ENCODE measurements at regions not wholly inside any gene's neighbourhood (a gene's known extent, or its start where the extent isn't known, plus 50 kb on each side); places are given as distances from the start of the nearest gene placed in this dataset.

DNA sequence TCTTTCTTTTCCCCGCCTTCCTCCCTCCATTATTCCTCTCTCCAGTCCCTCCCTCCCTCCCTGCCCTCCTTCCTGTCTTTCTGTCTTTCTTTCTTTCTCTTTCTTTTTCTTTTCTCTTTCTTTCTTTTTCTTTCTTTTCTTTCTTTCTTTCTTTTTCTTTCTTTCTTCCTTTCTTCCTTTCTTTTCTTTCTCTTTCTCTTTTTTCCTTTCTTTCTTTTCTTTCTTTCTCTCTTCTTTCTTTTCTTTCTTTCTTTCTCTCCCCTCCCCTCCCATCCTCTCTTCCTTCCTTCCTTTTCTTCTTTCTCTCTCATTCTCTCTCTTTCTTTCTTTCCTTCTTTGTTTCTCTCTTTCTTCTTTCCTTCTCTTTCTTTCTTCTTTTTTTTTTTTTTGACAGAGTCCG is 402.2 kb upstream of the PLXNA2 start (continued):
- TF ChIP-seq, protein P1, sequence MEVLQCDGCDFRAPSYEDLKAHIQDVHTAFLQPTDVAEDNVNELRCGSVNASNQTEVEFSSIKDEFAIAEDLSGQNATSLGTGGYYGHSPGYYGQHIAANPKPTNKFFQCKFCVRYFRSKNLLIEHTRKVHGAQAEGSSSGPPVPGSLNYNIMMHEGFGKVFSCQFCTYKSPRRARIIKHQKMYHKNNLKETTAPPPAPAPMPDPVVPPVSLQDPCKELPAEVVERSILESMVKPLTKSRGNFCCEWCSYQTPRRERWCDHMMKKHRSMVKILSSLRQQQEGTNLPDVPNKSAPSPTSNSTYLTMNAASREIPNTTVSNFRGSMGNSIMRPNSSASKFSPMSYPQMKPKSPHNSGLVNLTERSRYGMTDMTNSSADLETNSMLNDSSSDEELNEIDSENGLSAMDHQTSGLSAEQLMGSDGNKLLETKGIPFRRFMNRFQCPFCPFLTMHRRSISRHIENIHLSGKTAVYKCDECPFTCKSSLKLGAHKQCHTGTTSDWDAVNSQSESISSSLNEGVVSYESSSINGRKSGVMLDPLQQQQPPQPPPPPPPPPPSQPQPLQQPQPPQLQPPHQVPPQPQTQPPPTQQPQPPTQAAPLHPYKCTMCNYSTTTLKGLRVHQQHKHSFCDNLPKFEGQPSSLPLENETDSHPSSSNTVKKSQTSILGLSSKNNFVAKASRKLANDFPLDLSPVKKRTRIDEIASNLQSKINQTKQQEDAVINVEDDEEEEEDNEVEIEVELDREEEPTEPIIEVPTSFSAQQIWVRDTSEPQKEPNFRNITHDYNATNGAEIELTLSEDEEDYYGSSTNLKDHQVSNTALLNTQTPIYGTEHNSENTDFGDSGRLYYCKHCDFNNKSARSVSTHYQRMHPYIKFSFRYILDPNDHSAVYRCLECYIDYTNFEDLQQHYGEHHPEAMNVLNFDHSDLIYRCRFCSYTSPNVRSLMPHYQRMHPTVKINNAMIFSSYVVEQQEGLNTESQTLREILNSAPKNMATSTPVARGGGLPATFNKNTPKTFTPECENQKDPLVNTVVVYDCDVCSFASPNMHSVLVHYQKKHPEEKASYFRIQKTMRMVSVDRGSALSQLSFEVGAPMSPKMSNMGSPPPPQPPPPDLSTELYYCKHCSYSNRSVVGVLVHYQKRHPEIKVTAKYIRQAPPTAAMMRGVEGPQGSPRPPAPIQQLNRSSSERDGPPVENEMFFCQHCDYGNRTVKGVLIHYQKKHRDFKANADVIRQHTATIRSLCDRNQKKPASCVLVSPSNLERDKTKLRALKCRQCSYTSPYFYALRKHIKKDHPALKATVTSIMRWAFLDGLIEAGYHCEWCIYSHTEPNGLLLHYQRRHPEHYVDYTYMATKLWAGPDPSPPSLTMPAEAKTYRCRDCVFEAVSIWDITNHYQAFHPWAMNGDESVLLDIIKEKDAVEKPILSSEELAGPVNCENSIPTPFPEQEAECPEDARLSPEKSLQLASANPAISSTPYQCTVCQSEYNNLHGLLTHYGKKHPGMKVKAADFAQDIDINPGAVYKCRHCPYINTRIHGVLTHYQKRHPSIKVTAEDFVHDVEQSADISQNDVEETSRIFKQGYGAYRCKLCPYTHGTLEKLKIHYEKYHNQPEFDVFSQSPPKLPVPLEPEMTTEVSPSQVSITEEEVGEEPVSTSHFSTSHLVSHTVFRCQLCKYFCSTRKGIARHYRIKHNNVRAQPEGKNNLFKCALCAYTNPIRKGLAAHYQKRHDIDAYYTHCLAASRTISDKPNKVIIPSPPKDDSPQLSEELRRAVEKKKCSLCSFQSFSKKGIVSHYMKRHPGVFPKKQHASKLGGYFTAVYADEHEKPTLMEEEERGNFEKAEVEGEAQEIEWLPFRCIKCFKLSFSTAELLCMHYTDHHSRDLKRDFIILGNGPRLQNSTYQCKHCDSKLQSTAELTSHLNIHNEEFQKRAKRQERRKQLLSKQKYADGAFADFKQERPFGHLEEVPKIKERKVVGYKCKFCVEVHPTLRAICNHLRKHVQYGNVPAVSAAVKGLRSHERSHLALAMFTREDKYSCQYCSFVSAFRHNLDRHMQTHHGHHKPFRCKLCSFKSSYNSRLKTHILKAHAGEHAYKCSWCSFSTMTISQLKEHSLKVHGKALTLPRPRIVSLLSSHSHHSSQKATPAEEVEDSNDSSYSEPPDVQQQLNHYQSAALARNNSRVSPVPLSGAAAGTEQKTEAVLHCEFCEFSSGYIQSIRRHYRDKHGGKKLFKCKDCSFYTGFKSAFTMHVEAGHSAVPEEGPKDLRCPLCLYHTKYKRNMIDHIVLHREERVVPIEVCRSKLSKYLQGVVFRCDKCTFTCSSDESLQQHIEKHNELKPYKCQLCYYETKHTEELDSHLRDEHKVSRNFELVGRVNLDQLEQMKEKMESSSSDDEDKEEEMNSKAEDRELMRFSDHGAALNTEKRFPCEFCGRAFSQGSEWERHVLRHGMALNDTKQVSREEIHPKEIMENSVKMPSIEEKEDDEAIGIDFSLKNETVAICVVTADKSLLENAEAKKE (CRISPR knock-in tag; IDR thresholded peaks at IDR 0.05), result no peak
- TF ChIP-seq, protein P2, sequence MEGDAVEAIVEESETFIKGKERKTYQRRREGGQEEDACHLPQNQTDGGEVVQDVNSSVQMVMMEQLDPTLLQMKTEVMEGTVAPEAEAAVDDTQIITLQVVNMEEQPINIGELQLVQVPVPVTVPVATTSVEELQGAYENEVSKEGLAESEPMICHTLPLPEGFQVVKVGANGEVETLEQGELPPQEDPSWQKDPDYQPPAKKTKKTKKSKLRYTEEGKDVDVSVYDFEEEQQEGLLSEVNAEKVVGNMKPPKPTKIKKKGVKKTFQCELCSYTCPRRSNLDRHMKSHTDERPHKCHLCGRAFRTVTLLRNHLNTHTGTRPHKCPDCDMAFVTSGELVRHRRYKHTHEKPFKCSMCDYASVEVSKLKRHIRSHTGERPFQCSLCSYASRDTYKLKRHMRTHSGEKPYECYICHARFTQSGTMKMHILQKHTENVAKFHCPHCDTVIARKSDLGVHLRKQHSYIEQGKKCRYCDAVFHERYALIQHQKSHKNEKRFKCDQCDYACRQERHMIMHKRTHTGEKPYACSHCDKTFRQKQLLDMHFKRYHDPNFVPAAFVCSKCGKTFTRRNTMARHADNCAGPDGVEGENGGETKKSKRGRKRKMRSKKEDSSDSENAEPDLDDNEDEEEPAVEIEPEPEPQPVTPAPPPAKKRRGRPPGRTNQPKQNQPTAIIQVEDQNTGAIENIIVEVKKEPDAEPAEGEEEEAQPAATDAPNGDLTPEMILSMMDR (conservative IDR thresholded peaks at IDR 0.05; ENCODE audit: low read depth in 2 of 2), result no peak
- TF ChIP-seq NANOG (IDR thresholded peaks at IDR 0.05; ENCODE audit: borderline replicate concordance), result no peak
- no peak for TF ChIP-seq STAT1 (IDR thresholded peaks at IDR 0.05; ENCODE audit: unreplicated experiment)
- no peak for TF ChIP-seq ETS1 (IDR thresholded peaks at IDR 0.05)
- TF ChIP-seq ZNF331 (CRISPR knock-in tag; IDR thresholded peaks at IDR 0.05; ENCODE audit: low read depth), result no peak
- no peak for TF ChIP-seq POLR2AphosphoS5 (IDR thresholded peaks at IDR 0.05; ENCODE audit: low read depth)
- no peak for TF ChIP-seq CREB1 (CRISPR knock-in tag; IDR thresholded peaks at IDR 0.05; ENCODE audit: low read depth)

Data from GM23338 (cell line).